Suprapubic skin (tissue), 4 donors: ENCODE measurements at regions not wholly inside any gene's neighbourhood (a gene's known extent, or its start where the extent isn't known, plus 50 kb on each side); places are given as distances from the start of the nearest gene placed in this dataset.

Experiments
- CTCF ChIP-seq, 2 donors: fragments of 200-600 bp in 1 of 2; fragments of 450-650 bp in 1 of 2; sonication (generic) in 1 of 2; IDR thresholded peaks; one replicate each; pipeline ENCODE4 v1.5.1; 2016 to 2019; ENCODE audit warnings: antibody characterized with exemption in 2 of 2, mild to moderate bottlenecking in 1 of 2, moderate library complexity in 1 of 2
- POLR2A ChIP-seq, 2 donors: fragments of 450-650 bp; IDR thresholded peaks; one replicate each; pipeline ENCODE4 v1.6.1; 2017; ENCODE audit warnings: antibody characterized with exemption in 2 of 2, mild to moderate bottlenecking in 2 of 2, moderate library complexity in 2 of 2
- POLR2AphosphoS5 ChIP-seq, 3 donors: sonication (generic); formaldehyde crosslinking; IDR thresholded peaks; one replicate each; pipeline ENCODE4 v1.6.1; 2017; ENCODE audit warnings: antibody characterized with exemption in 3 of 3

GRCh38 chr5:108602830-108603229 lies 144.9 kb upstream of the FER start:
- TF ChIP-seq POLR2A (IDR thresholded peaks at IDR 0.05) (no peak), CTCF (IDR thresholded peaks at IDR 0.05) (no peak), POLR2AphosphoS5 (IDR thresholded peaks at IDR 0.05) (no peak)
